GM18873 (cell line): ENCODE measurements at regions not wholly inside any gene's neighbourhood (a gene's known extent, or its start where the extent isn't known, plus 50 kb on each side); places are given as distances from the start of the nearest gene placed in this dataset.
"Not testable (repeated sequence)": the region's sequence is repeated elsewhere in the genome, so short reads cannot be mapped to it uniquely, and the experiment has no call there.

Source experiments
- ATAC-seq: cut with Tn5 transposase; IDR thresholded peaks from one replicate; pipeline ENCODE4 v1.9.1; 2021; ENCODE audit warnings: mild to moderate bottlenecking, moderate library complexity, moderate number of reproducible peaks; ENCODE audit not compliant: unreplicated experiment, low FRiP score

DNA sequence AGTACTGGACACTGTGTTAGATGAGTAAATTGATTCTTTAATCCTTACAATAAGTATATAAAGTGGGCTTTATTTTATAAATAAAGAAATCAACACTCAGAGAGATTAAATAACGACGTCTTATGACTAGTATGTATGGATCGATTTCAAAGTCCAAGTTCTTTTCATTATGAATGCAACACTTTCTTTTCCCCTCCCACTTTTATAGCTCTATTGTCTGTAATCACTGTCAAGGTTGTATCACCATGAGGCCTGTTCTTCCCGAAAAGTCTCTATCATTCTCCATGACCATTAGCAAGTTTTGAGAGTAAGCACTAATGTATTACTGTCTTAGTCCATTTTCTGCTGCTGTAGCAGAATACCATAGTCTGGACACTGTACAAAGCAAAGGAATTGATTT is 228.4 kb downstream of the TLR4 start:
- no peak for ATAC-seq

DNA sequence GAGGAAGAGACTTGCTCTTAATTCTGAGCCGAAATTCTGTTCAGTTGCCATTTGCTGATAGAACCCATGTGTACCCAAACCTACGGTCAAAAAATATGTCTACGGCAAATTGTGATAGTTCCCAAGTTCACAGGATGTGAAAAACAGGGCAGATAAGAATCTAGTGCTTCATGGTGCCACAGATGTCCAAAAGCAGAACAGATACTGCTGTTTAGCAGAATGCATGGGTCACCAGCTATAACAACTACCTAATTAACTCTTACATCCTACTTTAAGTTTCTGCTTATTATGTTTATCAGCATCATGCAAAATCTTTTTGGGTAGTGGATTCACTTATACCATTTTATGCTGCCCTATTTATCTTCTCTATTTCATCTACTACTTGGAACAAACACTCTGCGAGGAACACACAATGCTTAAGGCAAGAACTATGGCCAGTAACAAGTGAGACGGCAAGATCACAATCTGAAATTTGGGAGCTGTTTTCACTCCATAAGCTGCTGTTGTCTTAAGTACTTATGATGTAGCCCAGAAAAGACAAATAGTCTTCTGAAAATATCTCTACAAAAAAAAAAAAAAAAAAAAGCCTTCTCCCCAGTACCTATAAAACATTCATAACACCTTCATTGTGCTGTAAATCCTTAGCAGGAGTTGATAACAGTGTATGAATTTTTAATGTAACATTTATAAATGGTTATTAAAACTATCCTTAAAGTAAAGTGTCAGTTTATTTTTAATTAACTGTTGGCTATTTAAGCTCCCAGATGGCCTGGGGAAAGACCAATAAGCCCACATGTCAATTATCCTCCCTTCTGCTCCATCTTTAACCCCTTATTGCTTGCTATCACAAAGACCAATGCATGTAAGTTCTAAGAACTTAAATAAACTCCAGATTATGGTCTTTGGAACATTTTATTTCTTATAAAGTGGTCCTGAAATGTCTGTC is 232.3 kb downstream of the TLR4 start:
- ATAC-seq: peak; percentile 71

DNA sequence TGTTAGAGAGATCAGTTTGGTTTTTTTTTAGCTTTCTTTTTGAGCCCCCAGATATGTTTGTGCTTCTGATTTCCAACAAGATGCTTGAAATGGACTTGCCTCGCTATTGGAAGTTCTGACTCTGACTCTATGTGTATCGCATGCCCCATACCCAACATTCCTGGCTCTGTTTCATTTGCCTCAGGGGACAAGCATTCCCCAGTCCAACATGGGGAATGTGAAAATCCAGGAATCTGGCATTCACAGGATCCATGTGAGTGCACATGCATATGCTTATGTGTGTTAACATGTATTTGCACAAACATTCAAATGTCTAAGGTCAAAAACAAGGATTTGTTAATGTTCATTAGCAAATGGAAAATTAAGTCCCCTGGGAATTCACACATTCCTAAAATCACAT is 233.9 kb downstream of the TLR4 start:
- ATAC-seq: no peak

GRCh38 chr9:117938896-117939295 is 234.7 kb downstream of the TLR4 start:
- no peak for ATAC-seq

- not testable (repeated sequence) for ATAC-seq
Observed at GRCh38 chr9:117944750-117945149, 240.5 kb downstream of the TLR4 start.

DNA sequence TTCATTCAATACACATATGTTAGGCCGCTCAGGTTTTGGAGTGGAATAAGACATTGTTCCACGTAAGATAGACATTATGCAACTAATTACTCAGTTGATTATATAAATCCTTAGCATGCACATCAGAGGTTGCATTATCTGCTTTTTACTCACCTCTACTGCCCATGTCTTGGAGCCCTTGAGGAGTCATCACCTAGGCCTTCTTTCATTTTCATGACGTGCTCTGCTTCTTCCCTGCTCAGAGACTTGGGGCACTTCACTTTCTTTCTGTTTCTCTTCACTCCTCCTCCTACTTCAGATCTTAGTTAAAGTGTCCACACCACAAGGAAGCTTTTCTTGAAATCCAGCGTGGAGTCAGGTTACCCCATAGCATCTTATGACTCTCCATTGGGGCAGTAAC is 241.1 kb downstream of the TLR4 start:
- ATAC-seq: no peak

- ATAC-seq: no peak
Observed at GRCh38 chr9:117951127-117951526, 246.9 kb downstream of the TLR4 start.

DNA sequence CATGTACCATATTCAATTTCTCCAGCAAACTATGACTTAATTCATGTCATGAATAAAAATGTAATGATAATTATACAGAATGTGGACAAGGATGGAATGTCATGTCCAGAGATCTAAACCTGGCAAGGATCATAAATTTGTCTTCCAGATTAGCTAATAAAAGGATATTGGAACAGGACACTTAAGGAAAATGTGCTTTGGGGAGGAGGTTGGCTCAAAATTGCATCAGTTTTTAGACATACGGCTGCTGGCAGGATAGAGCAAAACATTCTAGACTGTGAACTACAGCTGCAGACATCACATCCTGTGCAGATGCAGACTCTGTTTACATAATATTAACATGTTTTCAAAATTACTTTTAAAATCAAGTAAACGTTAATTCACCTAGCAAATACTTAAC is 248.4 kb downstream of the TLR4 start:
- ATAC-seq: no peak

DNA sequence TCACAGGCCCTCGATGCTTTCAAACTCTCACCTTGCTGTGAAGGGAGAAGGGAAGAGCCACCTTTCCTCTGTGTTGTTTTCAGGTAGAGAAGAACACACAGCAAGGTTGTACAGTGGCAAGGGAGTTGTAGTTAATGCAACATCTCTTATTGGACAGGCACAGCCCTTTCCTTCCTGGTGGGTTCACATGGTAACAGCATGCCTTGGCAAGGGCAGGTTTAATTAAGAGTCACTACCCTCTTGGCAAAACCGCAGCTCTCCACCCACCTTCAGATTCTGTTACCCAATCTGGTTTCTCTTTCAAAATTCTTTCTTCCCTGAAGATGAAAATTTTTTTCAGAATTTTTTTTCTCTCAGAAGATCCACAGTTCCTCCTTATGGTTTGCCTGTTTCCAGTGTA is 253.1 kb downstream of the TLR4 start:
- ATAC-seq: no peak

DNA sequence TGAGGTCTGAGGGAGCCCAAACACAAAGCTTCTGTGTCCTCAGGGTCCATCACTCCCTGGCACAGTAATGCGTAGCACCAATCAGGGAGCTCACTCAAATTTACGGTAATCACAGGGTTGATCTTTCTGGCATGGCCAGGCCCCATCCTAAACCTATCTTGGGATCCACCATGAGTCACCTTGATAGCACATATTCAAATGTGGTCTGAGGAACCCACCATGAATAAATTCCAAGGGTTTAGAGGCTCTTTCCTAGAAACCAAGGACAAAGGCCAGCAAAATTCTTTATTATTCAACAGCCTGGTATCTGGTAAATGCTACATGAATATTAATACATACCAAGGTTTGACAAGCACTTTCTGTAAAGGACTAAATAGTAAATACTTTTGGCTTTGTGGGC is 254.5 kb downstream of the TLR4 start:
- ATAC-seq: no peak

DNA sequence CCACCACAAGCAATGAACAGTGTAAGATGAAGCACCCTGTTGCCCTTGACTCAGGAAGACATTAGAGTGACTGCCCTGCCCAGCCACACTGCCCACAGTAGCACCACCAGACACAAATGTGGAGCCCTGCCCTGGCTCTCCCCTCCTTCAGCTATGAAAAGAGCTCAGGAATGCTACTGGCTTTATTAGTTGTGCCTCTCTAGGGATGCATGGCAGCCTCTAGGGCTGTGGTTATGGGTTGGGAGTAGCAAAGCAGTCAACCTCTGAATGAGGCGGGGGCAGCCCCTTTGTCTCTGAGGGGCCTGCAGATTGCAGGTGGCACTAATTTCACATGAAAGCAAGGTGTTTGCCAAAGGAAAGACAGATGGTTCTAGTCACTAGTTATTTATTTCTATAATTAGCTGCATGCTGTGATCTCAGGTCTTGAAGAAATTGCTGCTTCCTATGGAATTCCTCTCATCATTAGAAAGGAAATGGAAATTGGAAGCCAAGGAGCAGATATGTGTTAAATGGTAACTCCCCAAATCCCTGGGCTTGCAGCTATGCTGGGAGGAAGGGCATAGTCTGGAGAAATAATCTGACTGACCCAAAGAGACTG is 259.4 kb downstream of the TLR4 start:
- ATAC-seq: no peak

DNA sequence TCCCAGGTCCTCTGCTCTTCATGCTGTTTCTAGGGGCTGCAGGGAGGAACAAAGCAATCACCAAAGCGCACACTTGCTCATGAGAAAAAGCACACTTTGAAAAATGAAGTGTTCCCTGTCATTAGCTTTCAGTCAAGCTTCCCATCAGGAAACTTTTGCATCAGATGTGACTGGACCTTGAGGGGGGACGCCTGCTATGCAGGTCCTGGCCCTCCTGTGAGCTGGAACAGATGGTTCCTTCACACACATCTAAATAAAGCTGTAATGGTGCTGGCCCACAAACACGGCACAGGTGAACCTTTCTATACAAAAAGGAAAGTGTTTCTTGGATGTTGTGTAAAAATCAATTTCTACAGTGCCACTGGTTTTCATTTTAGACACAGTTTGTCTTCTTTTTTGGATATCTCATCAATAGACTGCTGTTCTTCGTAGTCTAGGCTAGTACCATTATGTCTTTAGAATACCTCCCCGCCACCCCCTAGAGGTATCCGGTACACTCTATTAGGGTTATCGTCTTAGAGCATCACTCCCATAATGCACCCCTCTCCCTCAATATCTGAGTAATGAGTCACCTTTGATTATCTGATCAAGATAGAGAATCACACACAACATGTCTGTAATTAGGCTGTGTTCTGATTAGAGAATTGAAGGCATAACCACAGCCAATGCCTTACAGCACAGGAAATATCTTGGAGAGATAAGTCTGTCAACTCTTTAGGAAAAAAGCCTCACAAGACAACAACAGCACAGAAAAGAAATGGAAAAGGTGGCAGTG is 266.3 kb downstream of the TLR4 start:
- ATAC-seq: no peak

DNA sequence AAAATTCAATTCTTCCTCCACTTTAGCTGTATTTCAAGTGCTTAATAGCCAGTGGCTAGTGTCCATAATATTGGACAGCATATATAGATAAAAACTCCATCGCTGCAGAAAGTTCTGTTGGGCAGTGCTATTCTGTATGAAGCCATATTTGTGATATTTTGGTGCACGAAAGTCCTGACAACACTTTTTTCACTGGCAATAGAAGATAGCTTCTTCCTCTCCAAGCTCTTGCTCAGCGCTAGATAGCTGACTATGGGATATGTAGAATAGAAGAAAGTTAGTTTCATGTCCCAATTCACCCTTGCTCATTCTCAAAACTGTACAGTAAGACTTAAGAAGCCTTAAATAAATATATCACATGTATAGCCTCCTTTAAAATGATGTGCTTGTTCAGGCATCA is 269.9 kb downstream of the TLR4 start:
- ATAC-seq: no peak

DNA sequence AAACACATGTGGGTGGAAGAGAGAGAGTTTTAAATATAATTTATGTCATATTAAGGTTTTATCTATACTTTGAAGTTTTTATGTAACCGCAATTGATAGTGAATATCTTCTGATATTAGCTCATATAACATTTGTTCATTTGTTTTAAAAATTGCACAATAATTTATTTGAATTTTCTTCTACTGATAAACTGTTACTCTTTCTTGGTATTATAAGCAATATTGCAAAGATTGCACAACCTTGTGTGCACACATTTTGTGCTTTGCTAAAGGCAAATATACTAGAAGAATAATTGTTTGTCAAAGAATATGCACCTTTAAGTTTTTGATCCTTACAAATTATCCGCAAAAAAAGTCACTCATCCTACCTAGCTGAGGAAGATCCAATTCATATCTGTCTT is 275.7 kb downstream of the TLR4 start:
- no peak for ATAC-seq

DNA sequence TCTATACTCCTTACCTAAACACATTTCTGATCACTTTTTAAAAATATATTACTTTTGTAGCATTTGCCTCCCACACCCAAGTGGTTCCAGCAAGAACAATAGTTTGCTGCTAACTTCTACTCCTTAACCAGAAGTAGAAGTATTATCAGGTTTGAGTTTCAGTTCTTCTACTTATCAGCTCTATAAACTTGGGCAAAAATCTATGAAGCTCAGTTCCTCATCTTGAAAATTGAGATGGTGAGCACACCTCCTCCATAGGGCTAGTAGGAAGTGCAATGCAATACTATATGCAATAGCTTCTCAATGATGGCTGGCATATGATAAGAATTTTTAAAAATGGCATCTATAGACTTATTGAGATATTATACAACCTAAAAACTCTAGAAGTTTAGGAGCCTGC is 283.7 kb downstream of the TLR4 start:
- no peak for ATAC-seq

- ATAC-seq: no peak
Observed at GRCh38 chr9:117992006-117992405, 287.8 kb downstream of the TLR4 start.

- ATAC-seq: no peak
Observed at GRCh38 chr9:118000581-118000980, 296.4 kb downstream of the TLR4 start.

- ATAC-seq: no peak
Observed at GRCh38 chr9:118003240-118003639, 299.0 kb downstream of the TLR4 start.

GRCh38 chr9:118008246-118008645 is 304.0 kb downstream of the TLR4 start:
- no peak for ATAC-seq

DNA sequence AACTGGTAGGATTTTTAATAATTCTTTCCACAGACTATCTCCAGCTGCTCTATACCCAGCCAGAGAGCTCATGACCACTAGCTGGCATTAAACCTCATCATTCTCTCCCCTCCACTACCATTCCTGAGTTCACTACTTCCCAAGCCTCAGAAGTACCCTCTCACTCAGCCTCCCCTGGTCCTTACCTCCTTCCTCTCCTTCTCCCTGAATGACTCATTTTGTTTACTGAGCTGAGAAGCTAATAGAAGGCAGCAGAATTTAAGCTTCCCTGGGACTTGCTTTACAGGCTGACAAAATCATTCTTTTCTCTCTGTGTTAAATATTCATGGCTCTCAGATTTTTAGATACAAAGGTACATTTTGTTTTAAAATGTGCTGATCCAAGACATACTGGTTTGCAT is 305.4 kb downstream of the TLR4 start:
- ATAC-seq: no peak

DNA sequence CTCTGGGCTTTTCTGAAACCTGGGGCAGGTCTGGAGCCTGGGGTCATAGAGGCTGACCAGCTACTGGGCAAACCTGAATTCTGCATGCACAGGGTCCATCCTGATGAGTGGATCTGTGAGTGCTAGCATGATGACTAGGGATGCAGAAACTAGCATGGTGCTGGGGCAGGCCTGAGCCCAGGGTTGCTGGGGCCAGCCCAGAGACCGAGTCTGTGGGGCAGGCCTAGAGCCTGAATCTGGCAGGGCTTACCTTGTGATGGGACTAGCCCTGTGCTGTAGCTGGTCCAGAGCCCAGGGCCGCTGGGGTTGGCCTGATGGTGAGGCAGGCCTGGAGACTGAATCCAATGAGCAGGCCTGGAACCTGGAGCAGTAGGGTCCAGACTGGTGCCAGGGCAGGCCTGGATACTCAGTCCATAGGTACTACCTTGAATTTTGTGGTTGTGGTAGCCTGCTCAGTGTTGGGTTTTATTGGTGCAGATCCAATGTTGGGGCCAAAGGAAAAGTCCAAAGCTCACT is 313.5 kb downstream of the TLR4 start:
- ATAC-seq: no peak
